Trophoblast cell (in vitro differentiated cells and primary cell): ENCODE measurements at regions not wholly inside any gene's neighbourhood (a gene's known extent, or its start where the extent isn't known, plus 50 kb on each side); places are given as distances from the start of the nearest gene placed in this dataset.
A peak's percentile ranks its signal among the peaks of the same experiment; 100 is the strongest.

Experiments
- DNase-seq, 2 donors: peaks; one replicate each; pipeline ENCODE4 v3.0.0-alpha.2; 2016
- H2AFZ ChIP-seq: 2 replicates; pipeline ENCODE4 v1.6.1; 2013; ENCODE audit warnings: low read length, moderate library complexity, mild to moderate bottlenecking; ENCODE audit not compliant: insufficient read depth, poor library complexity
- H2AK5ac ChIP-seq: 2 replicates; pipeline ENCODE4 v1.6.1; 2013; ENCODE audit warnings: mild to moderate bottlenecking, low read length
- H2BK120ac ChIP-seq: 2 replicates; pipeline ENCODE4 v1.6.1; 2013; ENCODE audit warnings: low read length, mild to moderate bottlenecking, moderate library complexity; ENCODE audit not compliant: insufficient read depth, poor library complexity
- H2BK12ac ChIP-seq: 2 replicates; pipeline ENCODE4 v1.6.1; 2013; ENCODE audit warnings: mild to moderate bottlenecking, low read length, moderate library complexity
- H2BK5ac ChIP-seq: 2 replicates; pipeline ENCODE4 v1.6.1; 2013; ENCODE audit warnings: low read length, low read depth, moderate library complexity, mild to moderate bottlenecking; ENCODE audit not compliant: poor library complexity
- H3K14ac ChIP-seq: 2 replicates; pipeline ENCODE4 v1.6.1; 2013; ENCODE audit warnings: mild to moderate bottlenecking, low read length
- H3K18ac ChIP-seq: 2 replicates; pipeline ENCODE4 v1.6.1; 2013; ENCODE audit warnings: mild to moderate bottlenecking, low read length
- H3K23ac ChIP-seq: 2 replicates; pipeline ENCODE4 v1.6.1; 2013; ENCODE audit warnings: low read length
- H3K27ac ChIP-seq: 2 replicates; pipeline ENCODE4 v1.5.1; 2013; ENCODE audit warnings: low read depth, mild to moderate bottlenecking, inconsistent platforms, low read length, moderate library complexity
- H3K27me3 ChIP-seq: 2 replicates; pipeline ENCODE4 v1.6.1; 2013; ENCODE audit warnings: inconsistent platforms, mild to moderate bottlenecking, low read length, moderate library complexity; ENCODE audit not compliant: insufficient read depth
- H3K36me3 ChIP-seq, 2 experiments: 1 replicate in 1 of 2; 2 replicates in 1 of 2; pipeline ENCODE4 v1.6.1; 2013; ENCODE audit warnings: low read length in 2 of 2, mild to moderate bottlenecking in 2 of 2, moderate library complexity in 1 of 2; ENCODE audit not compliant: insufficient read depth in 2 of 2, control insufficient read depth in 1 of 2
- H3K4ac ChIP-seq: 2 replicates; pipeline ENCODE4 v1.6.1; 2013; ENCODE audit warnings: low read depth, mild to moderate bottlenecking, low read length, moderate library complexity
- H3K4me1 ChIP-seq, 2 experiments: 1 replicate in 1 of 2; 2 replicates in 1 of 2; pipeline ENCODE4 v1.6.1; 2013; ENCODE audit warnings: low read length in 2 of 2, mild to moderate bottlenecking in 2 of 2, moderate library complexity in 1 of 2; ENCODE audit not compliant: insufficient read depth in 2 of 2, control insufficient read depth in 1 of 2
- H3K4me2 ChIP-seq: 2 replicates; pipeline ENCODE4 v1.6.1; 2013; ENCODE audit warnings: inconsistent platforms, mild to moderate bottlenecking, low read length, moderate library complexity
- H3K4me3 ChIP-seq: 2 replicates; pipeline ENCODE4 v1.5.1; 2013; ENCODE audit warnings: mild to moderate bottlenecking, low read depth, low read length, inconsistent platforms
- H3K79me1 ChIP-seq: one replicate; pipeline ENCODE4 v1.6.1; 2013; ENCODE audit warnings: low read length
- H3K79me2 ChIP-seq: 2 replicates; pipeline ENCODE4 v1.6.1; 2013; ENCODE audit warnings: low read length, mild to moderate bottlenecking; ENCODE audit not compliant: control insufficient read depth, insufficient read depth, poor library complexity
- H3K9ac ChIP-seq: 2 replicates; pipeline ENCODE4 v1.6.1; 2013; ENCODE audit warnings: mild to moderate bottlenecking, low read length
- H3K9me3 ChIP-seq: 2 replicates; pipeline ENCODE4 v1.6.1; 2013; ENCODE audit warnings: low read depth, mild to moderate bottlenecking, control low read depth, inconsistent platforms, low read length; ENCODE audit not compliant: insufficient read depth
- H4K12ac ChIP-seq: 2 replicates; pipeline ENCODE4 v1.6.1; 2013; ENCODE audit warnings: low read depth, mild to moderate bottlenecking, low read length, moderate library complexity
- H4K8ac ChIP-seq: 2 replicates; pipeline ENCODE4 v1.6.1; 2013; ENCODE audit warnings: low read depth, mild to moderate bottlenecking, low read length, moderate library complexity
- H4K91ac ChIP-seq: one replicate; pipeline ENCODE4 v1.6.1; 2013; ENCODE audit warnings: low read depth, mild to moderate bottlenecking, low read length, moderate library complexity
- WGBS: extraction: QIAGEN DNeasy Blood & Tissue Kit; methylation state at CpG from one replicate; pipeline ENCODE4 v1.1.7; 2013; ENCODE audit warnings: missing lambda C conversion rate; ENCODE audit not compliant: insufficient read length, insufficient coverage; ENCODE audit errors: extremely low coverage; 5-methylcytosine and 5-hydroxymethylcytosine counted together

DNA sequence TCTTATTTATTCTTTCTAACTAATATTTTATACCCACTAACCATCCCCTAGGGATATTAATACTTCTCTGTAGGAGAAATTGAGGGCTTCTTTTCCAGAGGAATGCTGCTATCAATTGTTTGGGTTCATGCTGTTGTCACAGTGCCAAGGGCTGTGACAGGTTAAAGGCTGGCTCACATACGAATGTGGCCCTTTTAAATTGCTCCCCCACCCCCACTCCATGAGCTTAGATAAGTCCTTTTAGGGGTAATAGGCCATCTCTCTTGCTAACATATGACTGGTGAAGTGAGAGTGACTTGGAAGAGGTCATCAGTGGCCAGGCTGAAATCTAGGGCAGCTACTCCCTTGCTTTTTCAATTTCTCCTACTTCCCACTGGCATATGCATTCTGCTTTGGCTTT lies 121.9 kb upstream of the DPH6 start:
- H3K23ac ChIP-seq = no peak overlapping the region
- peaks cover 5% of the 10 kb centered on the region for H3K79me1 ChIP-seq
- no peak overlapping the region for H2AK5ac ChIP-seq
- no peak overlapping the region for H3K4me3 ChIP-seq
- H3K27ac ChIP-seq = no peak overlapping the region
- no peak overlapping the region for H3K14ac ChIP-seq
- no peaks in the 10 kb centered on the region for H3K27me3 ChIP-seq
- H3K4me1 ChIP-seq = peaks cover 4 to 8% of the 10 kb centered on the region in 2 experiments
- H3K9ac ChIP-seq = no peak overlapping the region
- H4K91ac ChIP-seq = no peak overlapping the region
- WGBS = no CpG with 5 or more reads among the region's 1 CpG
- no peak overlapping the region for H2BK5ac ChIP-seq
- no peak for DNase-seq
- no peak overlapping the region for H2BK120ac ChIP-seq
- H3K36me3 ChIP-seq = no peaks in the 10 kb centered on the region
- no peak overlapping the region for H4K12ac ChIP-seq
- H2AFZ ChIP-seq = no peak overlapping the region
- no peak overlapping the region for H3K4ac ChIP-seq
- H4K8ac ChIP-seq = no peak overlapping the region
- H3K18ac ChIP-seq = no peak overlapping the region
- H3K9me3 ChIP-seq = no peaks in the 10 kb centered on the region
- no peaks in the 10 kb centered on the region for H3K79me2 ChIP-seq
- no peak overlapping the region for H3K4me2 ChIP-seq
- no peak overlapping the region for H2BK12ac ChIP-seq

GRCh38 chr15:35669021-35669420 lies 123.1 kb upstream of the DPH6 start:
- Histone ChIP-seq H2BK12ac (no peak overlapping the region), H2AK5ac (no peak overlapping the region), H3K79me2 (no peaks in the 10 kb centered on the region), H3K18ac (no peak overlapping the region), H3K4me1 (peaks cover 8 to 12% of the 10 kb centered on the region in 2 experiments), H2BK5ac (no peak overlapping the region), H3K9ac (no peak overlapping the region), H3K4me2 (peak overlapping the region; percentile 26), H3K36me3 (no peaks in the 10 kb centered on the region), H3K4ac (no peak overlapping the region), H3K27ac (peak overlapping the region; percentile 68), H2BK120ac (no peak overlapping the region), H3K4me3 (no peak overlapping the region), H2AFZ (no peak overlapping the region), H3K79me1 (peaks cover 6% of the 10 kb centered on the region), H3K23ac (no peak overlapping the region), H4K91ac (no peak overlapping the region), H4K8ac (no peak overlapping the region), H3K14ac (no peak overlapping the region), H3K27me3 (no peaks in the 10 kb centered on the region), H3K9me3 (no peaks in the 10 kb centered on the region), H4K12ac (no peak overlapping the region)
- DNase-seq = peak in 1 of 2 donors; percentile 24
- no CpG with 5 or more reads among the region's 3 CpGs for WGBS

GRCh38 chr15:35669432-35670045 lies 123.6 kb upstream of the DPH6 start:
- no peak overlapping the region for H4K12ac ChIP-seq
- H3K9me3 ChIP-seq = no peaks in the 10 kb centered on the region
- H4K8ac ChIP-seq = no peak overlapping the region
- no peak overlapping the region for H4K91ac ChIP-seq
- no peak overlapping the region for H3K4me3 ChIP-seq
- peak overlapping the region; percentile 68 for H3K27ac ChIP-seq
- H3K79me2 ChIP-seq = no peaks in the 10 kb centered on the region
- no peak overlapping the region for H3K4ac ChIP-seq
- no peak overlapping the region for H3K23ac ChIP-seq
- peaks cover 8 to 12% of the 10 kb centered on the region in 2 experiments for H3K4me1 ChIP-seq
- H3K36me3 ChIP-seq = no peaks in the 10 kb centered on the region
- DNase-seq = peak; percentile 0 to 60
- no CpG with 5 or more reads among the region's 5 CpGs for WGBS
- no peak overlapping the region for H2AK5ac ChIP-seq
- peak overlapping the region; percentile 26 for H3K4me2 ChIP-seq
- H3K79me1 ChIP-seq = peaks cover 6% of the 10 kb centered on the region
- H3K27me3 ChIP-seq = no peaks in the 10 kb centered on the region
- H2BK12ac ChIP-seq = peak overlapping the region; percentile 5
- no peak overlapping the region for H2BK5ac ChIP-seq
- no peak overlapping the region for H2BK120ac ChIP-seq
- no peak overlapping the region for H2AFZ ChIP-seq
- no peak overlapping the region for H3K9ac ChIP-seq
- no peak overlapping the region for H3K18ac ChIP-seq
- H3K14ac ChIP-seq = no peak overlapping the region

- Histone ChIP-seq H4K91ac (no peak overlapping the region), H3K23ac (no peak overlapping the region), H4K8ac (no peak overlapping the region), H2AK5ac (no peak overlapping the region), H3K27me3 (no peaks in the 10 kb centered on the region), H3K36me3 (no peaks in the 10 kb centered on the region), H3K79me1 (peaks cover 6% of the 10 kb centered on the region), H3K79me2 (no peaks in the 10 kb centered on the region), H3K27ac (no peak overlapping the region), H3K4ac (no peak overlapping the region), H3K14ac (no peak overlapping the region), H4K12ac (no peak overlapping the region), H3K9me3 (no peaks in the 10 kb centered on the region), H3K18ac (no peak overlapping the region), H2BK120ac (no peak overlapping the region), H2AFZ (no peak overlapping the region), H2BK5ac (no peak overlapping the region), H2BK12ac (no peak overlapping the region), H3K4me1 (peaks cover 8 to 12% of the 10 kb centered on the region in 2 experiments), H3K4me3 (no peak overlapping the region), H3K9ac (no peak overlapping the region), H3K4me2 (no peak overlapping the region)
- DNase-seq = no peak
Measured at GRCh38 chr15:35671197-35671596, 125.2 kb upstream of the DPH6 start.
